HS-27A (cell line): ENCODE measurements at regions not wholly inside any gene's neighbourhood (a gene's known extent, or its start where the extent isn't known, plus 50 kb on each side); places are given as distances from the start of the nearest gene placed in this dataset.
"Not testable (repeated sequence)": the region's sequence is repeated elsewhere in the genome, so short reads cannot be mapped to it uniquely, and the experiment has no call there.

Source experiments
- DNase-seq: peaks from one replicate; pipeline ENCODE4 v3.0.0-alpha.2; 2012; ENCODE audit warnings: low read depth, missing footprints

- DNase-seq = no peak
These were observed 2344.1 kb downstream of the PCDH7 start for GRCh38 chr4:33064238-33064637.

- DNase-seq = no peak
These were observed 2345.6 kb downstream of the PCDH7 start for GRCh38 chr4:33065749-33066148.

GRCh38 chr4:33067221-33067620 lies 2347.1 kb downstream of the PCDH7 start:
- no peak for DNase-seq

GRCh38 chr4:33068539-33068938 lies 2348.4 kb downstream of the PCDH7 start:
- no peak for DNase-seq

- DNase-seq = no peak
These were observed 2351.4 kb downstream of the PCDH7 start for GRCh38 chr4:33071535-33071934.

GRCh38 chr4:33072298-33073089 lies 2352.3 kb downstream of the PCDH7 start:
- DNase-seq = no peak

- no peak for DNase-seq
These were observed 2353.6 kb downstream of the PCDH7 start for GRCh38 chr4:33073811-33074210.

GRCh38 chr4:33078145-33078544 lies 2358.0 kb downstream of the PCDH7 start:
- DNase-seq = no peak

GRCh38 chr4:33080275-33080674 lies 2360.1 kb downstream of the PCDH7 start:
- no peak for DNase-seq

- DNase-seq = no peak
These were observed 2365.5 kb downstream of the PCDH7 start for GRCh38 chr4:33085709-33086108.

- no peak for DNase-seq
These were observed 2366.3 kb downstream of the PCDH7 start for GRCh38 chr4:33086331-33086925.

- no peak for DNase-seq
These were observed 2368.5 kb downstream of the PCDH7 start for GRCh38 chr4:33088713-33089112.

GRCh38 chr4:33090910-33091309 lies 2370.7 kb downstream of the PCDH7 start:
- no peak for DNase-seq

GRCh38 chr4:33091961-33092360 lies 2371.8 kb downstream of the PCDH7 start:
- no peak for DNase-seq

GRCh38 chr4:33104273-33104672 lies 2384.1 kb downstream of the PCDH7 start:
- DNase-seq = no peak

- DNase-seq = no peak
These were observed 2387.6 kb downstream of the PCDH7 start for GRCh38 chr4:33107814-33108213.

- no peak for DNase-seq
These were observed 2390.9 kb downstream of the PCDH7 start for GRCh38 chr4:33111117-33111516.

- DNase-seq = no peak
These were observed 2396.7 kb downstream of the PCDH7 start for GRCh38 chr4:33116871-33117270.

GRCh38 chr4:33126002-33126401 lies 2405.8 kb downstream of the PCDH7 start:
- DNase-seq = no peak

GRCh38 chr4:33130662-33131061 lies 2410.5 kb downstream of the PCDH7 start:
- not testable (repeated sequence) for DNase-seq

- no peak for DNase-seq
These were observed 2413.6 kb downstream of the PCDH7 start for GRCh38 chr4:33133723-33134122.

GRCh38 chr4:33134366-33134765 lies 2414.2 kb downstream of the PCDH7 start:
- no peak for DNase-seq

- no peak for DNase-seq
These were observed 2429.7 kb downstream of the PCDH7 start for GRCh38 chr4:33149658-33150524.
